A549 (cell line): ENCODE measurements at regions not wholly inside any gene's neighbourhood (a gene's known extent, or its start where the extent isn't known, plus 50 kb on each side); places are given as distances from the start of the nearest gene placed in this dataset.

Experiments
- CEBPB ChIP-seq, 2 experiments: fragments of >200 bp in 1 of 2; sonication (Bioruptor Twin) in 1 of 2; formaldehyde crosslinking in 1 of 2; IDR thresholded peaks; 2 replicates each; pipeline ENCODE4 v1.6.1; 2012 to 2016
- CTCF ChIP-seq: fragments of >200 bp; sonication (Bioruptor Twin); formaldehyde crosslinking; IDR thresholded peaks from 3 replicates; pipeline ENCODE4 v1.5.1; 2016
- GATA3 ChIP-seq: IDR thresholded peaks from 2 replicates; pipeline ENCODE4 v1.6.1; 2012; ENCODE audit warnings: borderline replicate concordance
- HOXA7 ChIP-seq: fragments of 250-450 bp; sonication (Bioruptor Pico); IDR thresholded peaks from 2 replicates; pipeline ENCODE4 v1.5.0; 2020; ENCODE audit warnings: mild to moderate bottlenecking, moderate library complexity
- JUNB ChIP-seq: fragments of >200 bp; sonication (Bioruptor Twin); formaldehyde crosslinking; IDR thresholded peaks from 2 replicates; pipeline ENCODE4 v1.6.1; 2016
- MAFK ChIP-seq: fragments of 450-650 bp; IDR thresholded peaks from 2 replicates; pipeline ENCODE4 v1.6.1; 2014; ENCODE audit not compliant: partially characterized antibody
- POLR2A ChIP-seq: IDR thresholded peaks from 2 replicates; pipeline ENCODE4 v1.6.1; 2012; ENCODE audit warnings: mild to moderate bottlenecking, low read length
- RCOR1 ChIP-seq: fragments of 150-350 bp; IDR thresholded peaks from 2 replicates; pipeline ENCODE4 v1.6.1; 2014; ENCODE audit warnings: antibody characterized with exemption, low read length, low read depth
- TF ChIP-seq, protein P1 (sequence below): fragments of 150-350 bp; IDR thresholded peaks from 2 replicates; pipeline ENCODE4 v1.6.1; 2014; ENCODE audit warnings: low read depth, mild to moderate bottlenecking, low read length

DNA sequence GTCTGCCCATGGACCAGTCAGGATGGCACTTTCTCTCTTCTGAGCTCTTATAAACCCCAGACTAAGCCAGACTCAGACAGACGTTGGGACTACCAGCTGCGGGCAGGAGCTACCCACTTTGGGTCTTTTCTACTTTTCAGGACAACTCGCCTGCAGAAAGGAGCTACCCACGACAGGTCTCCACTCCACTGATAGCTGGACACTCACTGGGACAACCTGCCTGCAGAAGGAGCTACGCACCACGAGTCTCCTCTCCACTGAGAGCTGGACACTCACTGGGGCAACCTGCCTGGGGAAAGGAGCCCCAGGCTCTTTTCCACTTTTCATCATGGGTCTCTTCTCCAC, 1440.2 kb upstream of the ACO1 start:
- TF ChIP-seq CEBPB (IDR thresholded peaks at IDR 0.05): no peak
- TF ChIP-seq POLR2A: no peak
- TF ChIP-seq, protein P1, sequence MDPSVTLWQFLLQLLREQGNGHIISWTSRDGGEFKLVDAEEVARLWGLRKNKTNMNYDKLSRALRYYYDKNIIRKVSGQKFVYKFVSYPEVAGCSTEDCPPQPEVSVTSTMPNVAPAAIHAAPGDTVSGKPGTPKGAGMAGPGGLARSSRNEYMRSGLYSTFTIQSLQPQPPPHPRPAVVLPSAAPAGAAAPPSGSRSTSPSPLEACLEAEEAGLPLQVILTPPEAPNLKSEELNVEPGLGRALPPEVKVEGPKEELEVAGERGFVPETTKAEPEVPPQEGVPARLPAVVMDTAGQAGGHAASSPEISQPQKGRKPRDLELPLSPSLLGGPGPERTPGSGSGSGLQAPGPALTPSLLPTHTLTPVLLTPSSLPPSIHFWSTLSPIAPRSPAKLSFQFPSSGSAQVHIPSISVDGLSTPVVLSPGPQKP: no peak
- TF ChIP-seq CTCF: no peak
- TF ChIP-seq HOXA7 (CRISPR knock-in tag): no peak
- TF ChIP-seq MAFK: no peak
- no peak for TF ChIP-seq GATA3
- TF ChIP-seq RCOR1: no peak
- TF ChIP-seq JUNB: no peak
